NCI-H1417 (cell line): ENCODE measurements at regions not wholly inside any gene's neighbourhood (a gene's known extent, or its start where the extent isn't known, plus 50 kb on each side); places are given as distances from the start of the nearest gene placed in this dataset.
"Not testable (repeated sequence)": the region's sequence is repeated elsewhere in the genome, so short reads cannot be mapped to it uniquely, and the experiment has no call there.

Experiments
- DNase-seq, 3 experiments: peaks; one replicate each; lab custom pipeline; 2025; lab: John Stamatoyannopoulos, UW

- no peak for DNase-seq
These were observed 131.6 kb downstream of the GLUL start for GRCh38 chr1:182259968-182260367.

- DNase-seq = no peak
These were observed 132.2 kb downstream of the GLUL start for GRCh38 chr1:182259229-182259872.

GRCh38 chr1:182257369-182258063 lies 134.1 kb downstream of the GLUL start:
- no peak for DNase-seq

- no peak for DNase-seq
These were observed 134.7 kb downstream of the GLUL start for GRCh38 chr1:182256931-182257330.

- DNase-seq = no peak
These were observed 136.1 kb downstream of the GLUL start for GRCh38 chr1:182255494-182255893.

GRCh38 chr1:182253319-182253860 lies 138.2 kb downstream of the GLUL start:
- DNase-seq = no peak

- DNase-seq = no peak
These were observed 140.0 kb downstream of the GLUL start for GRCh38 chr1:182251561-182251960.

- DNase-seq = peak in 1 of 3 experiments; percentile 87
These were observed 142.4 kb downstream of the GLUL start for GRCh38 chr1:182249201-182249676.

- no peak for DNase-seq
These were observed 142.9 kb downstream of the GLUL start for GRCh38 chr1:182248721-182249120.

- DNase-seq = not testable (repeated sequence)
These were observed 143.8 kb downstream of the GLUL start for GRCh38 chr1:182247813-182248212.

GRCh38 chr1:182246783-182247182 lies 144.8 kb downstream of the GLUL start:
- no peak for DNase-seq

- DNase-seq = no peak
These were observed 146.6 kb downstream of the GLUL start for GRCh38 chr1:182245040-182245439.

- DNase-seq = no peak
These were observed 147.1 kb downstream of the GLUL start for GRCh38 chr1:182244451-182244850.

GRCh38 chr1:182242641-182243040 lies 148.9 kb downstream of the GLUL start:
- no peak for DNase-seq

GRCh38 chr1:182240085-182240484 lies 151.5 kb downstream of the GLUL start:
- DNase-seq = no peak

GRCh38 chr1:182238421-182238820 lies 153.2 kb downstream of the GLUL start:
- DNase-seq = no peak

- DNase-seq = no peak
These were observed 154.3 kb downstream of the GLUL start for GRCh38 chr1:182237329-182237728.

- DNase-seq = no peak
These were observed 154.9 kb downstream of the GLUL start for GRCh38 chr1:182236651-182237077.

GRCh38 chr1:182235952-182236650 lies 155.5 kb downstream of the GLUL start:
- DNase-seq = peak; percentile 72 to 100 (median 93)

GRCh38 chr1:182235604-182235951 lies 156.0 kb downstream of the GLUL start:
- DNase-seq = peak in 1 of 3 experiments; percentile 54

- DNase-seq = peak; percentile 58 to 97 (median 91)
These were observed 161.6 kb downstream of the GLUL start for GRCh38 chr1:182229921-182230491.

GRCh38 chr1:182229451-182229850 lies 162.1 kb downstream of the GLUL start:
- peak in 2 of 3 experiments; percentile 3 to 47 for DNase-seq
